ENCODE measurements at regions not wholly inside any gene's neighbourhood (a gene's known extent, or its start where the extent isn't known, plus 50 kb on each side); places are given as distances from the start of the nearest gene placed in this dataset.

DNA sequence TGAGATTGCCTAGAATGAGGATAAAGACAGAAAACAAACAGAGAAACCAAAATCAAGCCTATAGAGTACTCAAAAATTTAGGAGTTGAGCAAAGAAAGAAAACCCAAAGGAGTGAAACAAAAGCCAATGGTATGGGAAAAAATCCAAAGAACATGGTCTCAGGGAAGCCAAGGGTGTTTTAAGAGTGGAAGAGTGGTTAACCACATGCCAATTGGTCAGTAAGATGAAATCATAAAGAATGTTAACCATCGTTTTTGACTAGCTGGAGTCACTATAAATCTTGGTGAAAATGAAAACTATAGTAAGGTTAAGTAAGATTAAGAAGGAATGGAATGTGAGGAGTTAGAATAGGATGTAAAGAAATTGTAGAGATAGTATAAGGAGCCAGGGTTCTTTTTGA lies 64.7 kb upstream of the RPL34 start:
- TF ChIP-seq POLR2AphosphoS5 (IDR thresholded peaks at IDR 0.05; ENCODE audit: low read depth, low read length) (no peak), RFX5 (IDR thresholded peaks at IDR 0.05; ENCODE audit: low read length) (no peak), JUND (IDR thresholded peaks at IDR 0.05) (no peak)
- TF ChIP-seq, protein P1, sequence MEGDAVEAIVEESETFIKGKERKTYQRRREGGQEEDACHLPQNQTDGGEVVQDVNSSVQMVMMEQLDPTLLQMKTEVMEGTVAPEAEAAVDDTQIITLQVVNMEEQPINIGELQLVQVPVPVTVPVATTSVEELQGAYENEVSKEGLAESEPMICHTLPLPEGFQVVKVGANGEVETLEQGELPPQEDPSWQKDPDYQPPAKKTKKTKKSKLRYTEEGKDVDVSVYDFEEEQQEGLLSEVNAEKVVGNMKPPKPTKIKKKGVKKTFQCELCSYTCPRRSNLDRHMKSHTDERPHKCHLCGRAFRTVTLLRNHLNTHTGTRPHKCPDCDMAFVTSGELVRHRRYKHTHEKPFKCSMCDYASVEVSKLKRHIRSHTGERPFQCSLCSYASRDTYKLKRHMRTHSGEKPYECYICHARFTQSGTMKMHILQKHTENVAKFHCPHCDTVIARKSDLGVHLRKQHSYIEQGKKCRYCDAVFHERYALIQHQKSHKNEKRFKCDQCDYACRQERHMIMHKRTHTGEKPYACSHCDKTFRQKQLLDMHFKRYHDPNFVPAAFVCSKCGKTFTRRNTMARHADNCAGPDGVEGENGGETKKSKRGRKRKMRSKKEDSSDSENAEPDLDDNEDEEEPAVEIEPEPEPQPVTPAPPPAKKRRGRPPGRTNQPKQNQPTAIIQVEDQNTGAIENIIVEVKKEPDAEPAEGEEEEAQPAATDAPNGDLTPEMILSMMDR (IDR thresholded peaks at IDR 0.05) = no peak
